ENCODE measurements at regions not wholly inside any gene's neighbourhood (a gene's known extent, or its start where the extent isn't known, plus 50 kb on each side); places are given as distances from the start of the nearest gene placed in this dataset.

DNA sequence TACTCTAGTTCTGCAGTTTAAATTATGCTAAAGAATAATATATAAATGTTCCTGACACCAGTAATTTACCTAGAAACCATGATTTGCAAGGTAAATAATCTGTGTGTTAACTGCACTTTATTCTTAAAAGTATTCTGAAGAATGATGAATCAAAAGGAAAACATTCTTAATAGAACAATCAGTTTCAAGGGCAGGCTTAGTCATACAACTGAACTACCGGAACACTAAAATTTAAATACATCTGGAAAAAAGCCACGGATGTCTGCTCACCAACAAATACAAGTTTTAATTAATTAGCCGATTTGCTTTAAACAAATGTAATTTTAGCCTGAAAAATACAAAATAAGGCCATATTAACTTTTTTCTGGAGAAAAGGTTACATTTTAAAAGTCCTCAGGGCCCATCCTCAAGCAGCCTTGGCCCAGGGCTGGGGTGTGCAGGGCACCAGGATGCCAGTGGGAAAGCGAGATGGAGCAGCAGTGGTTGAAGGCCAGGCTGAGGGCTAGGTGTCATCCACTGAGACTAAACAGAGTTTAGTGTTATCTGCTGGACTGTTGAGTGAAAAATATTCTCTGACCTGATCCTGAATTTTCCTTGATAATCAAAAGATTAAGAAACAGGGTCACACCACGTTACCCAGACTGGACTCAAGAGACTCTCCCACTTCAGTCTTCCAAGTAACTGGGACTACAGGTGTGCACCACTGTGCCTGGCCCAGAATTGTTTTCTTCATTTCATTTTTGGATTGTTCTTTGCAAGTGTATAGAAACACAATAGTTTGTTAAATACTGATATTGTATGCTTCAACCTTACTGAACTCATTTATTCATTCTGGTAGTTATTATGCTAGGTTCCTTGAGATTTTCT, 88.2 kb upstream of the DST start:
- Histone ChIP-seq H3K9me3 (ENCODE audit: control insufficient read depth, low read depth, low read length) (no peaks in the 10 kb centered on the region), H3K27me3 (ENCODE audit: insufficient read depth, low read length) (no peaks in the 10 kb centered on the region), H2BK15ac (ENCODE audit: low read depth, low read length) (no peak overlapping the region), H4K91ac (ENCODE audit: insufficient read length, low read depth, low read length) (no peak overlapping the region), H3K23me2 (ENCODE audit: insufficient read length, low read depth, low read length, poor library complexity, severe bottlenecking) (no peaks in the 10 kb centered on the region), H3K79me1 (ENCODE audit: insufficient read depth, low read depth, low read length, poor library complexity, severe bottlenecking) (no peaks in the 10 kb centered on the region), H4K5ac (ENCODE audit: insufficient read length, low read depth, low read length) (no peak overlapping the region), H3K79me2 (ENCODE audit: insufficient read depth, low read length) (peaks cover 2% of the 10 kb centered on the region; the same call in 1 of the 2 replicates), H3K4me1 (ENCODE audit: insufficient read depth, low read length) (peaks cover 7% of the 10 kb centered on the region), H3K56ac (ENCODE audit: insufficient read length, low read depth, low read length) (no peak overlapping the region), H3K4ac (ENCODE audit: low read depth, low read length) (no peak overlapping the region), H3K27ac (ENCODE audit: insufficient read length, low read depth, low read length) (no peak overlapping the region), H4K8ac (replicated peaks; ENCODE audit: insufficient read length, low read depth, low read length) (no peak overlapping the region), H3K4me2 (ENCODE audit: insufficient read depth, insufficient read length, low read length) (no peak overlapping the region), H3K14ac (ENCODE audit: insufficient read depth, low read length) (no peak overlapping the region), H3K23ac (ENCODE audit: insufficient read length, low read depth, low read length) (no peak overlapping the region), H2AK5ac (ENCODE audit: insufficient read length, low read length) (no peak overlapping the region), H4K20me1 (ENCODE audit: control insufficient read depth, insufficient read depth, insufficient read length) (no peaks in the 10 kb centered on the region), H2AFZ (ENCODE audit: low read length) (no peak overlapping the region), H3K9ac (ENCODE audit: extremely low read depth, insufficient read length, low read length) (no peak overlapping the region), H2BK120ac (ENCODE audit: low read depth, low read length, poor library complexity, severe bottlenecking) (no peak overlapping the region), H3T11ph (ENCODE audit: low read length) (no peak overlapping the region), H2BK5ac (ENCODE audit: insufficient read length, low read length) (no peak overlapping the region), H2BK20ac (ENCODE audit: low read depth, low read length, poor library complexity, severe bottlenecking) (no peak overlapping the region), H2BK12ac (ENCODE audit: insufficient read length, low read depth, low read length) (no peak overlapping the region), H3K18ac (ENCODE audit: insufficient read length, low read depth, low read length) (no peak overlapping the region)
- TF ChIP-seq, protein P1, sequence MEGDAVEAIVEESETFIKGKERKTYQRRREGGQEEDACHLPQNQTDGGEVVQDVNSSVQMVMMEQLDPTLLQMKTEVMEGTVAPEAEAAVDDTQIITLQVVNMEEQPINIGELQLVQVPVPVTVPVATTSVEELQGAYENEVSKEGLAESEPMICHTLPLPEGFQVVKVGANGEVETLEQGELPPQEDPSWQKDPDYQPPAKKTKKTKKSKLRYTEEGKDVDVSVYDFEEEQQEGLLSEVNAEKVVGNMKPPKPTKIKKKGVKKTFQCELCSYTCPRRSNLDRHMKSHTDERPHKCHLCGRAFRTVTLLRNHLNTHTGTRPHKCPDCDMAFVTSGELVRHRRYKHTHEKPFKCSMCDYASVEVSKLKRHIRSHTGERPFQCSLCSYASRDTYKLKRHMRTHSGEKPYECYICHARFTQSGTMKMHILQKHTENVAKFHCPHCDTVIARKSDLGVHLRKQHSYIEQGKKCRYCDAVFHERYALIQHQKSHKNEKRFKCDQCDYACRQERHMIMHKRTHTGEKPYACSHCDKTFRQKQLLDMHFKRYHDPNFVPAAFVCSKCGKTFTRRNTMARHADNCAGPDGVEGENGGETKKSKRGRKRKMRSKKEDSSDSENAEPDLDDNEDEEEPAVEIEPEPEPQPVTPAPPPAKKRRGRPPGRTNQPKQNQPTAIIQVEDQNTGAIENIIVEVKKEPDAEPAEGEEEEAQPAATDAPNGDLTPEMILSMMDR (conservative IDR thresholded peaks at IDR 0.05) = no peak
- H3K27ac Mint-ChIP-seq = peak overlapping the region in 2 of 3 experiments; percentile 52 to 82; a peak in 3 of 7 replicates
- H3K27me3 Mint-ChIP-seq (ENCODE audit: low read depth) = no peaks in the 10 kb centered on the region
- no peak for DNase-seq
- H3K4me3 Mint-ChIP-seq = no peak overlapping the region
- WGBS (ENCODE audit: extremely low coverage, insufficient read length, low lambda C conversion rate) = no CpG with 5 or more reads among the region's 5 CpGs
- no peaks in the 10 kb centered on the region for H3K9me3 Mint-ChIP-seq
- H3K4me1 Mint-ChIP-seq = peaks cover 31 to 35% of the 10 kb centered on the region in 2 experiments
- H3K36me3 Mint-ChIP-seq (ENCODE audit: insufficient read depth in 1 of 3, low read depth in 3 of 3) = peaks cover 0 to 5% (median 0%) of the 10 kb centered on the region in 3 experiments; a peak in 3 of 7 replicates
